Testis (tissue), 2 donors: ENCODE measurements at regions not wholly inside any gene's neighbourhood (a gene's known extent, or its start where the extent isn't known, plus 50 kb on each side); places are given as distances from the start of the nearest gene placed in this dataset.

Source experiments
- POLR2A ChIP-seq: fragments of 450-650 bp; IDR thresholded peaks from one replicate; pipeline ENCODE4 v1.6.1; 2017; ENCODE audit warnings: antibody characterized with exemption, mild to moderate bottlenecking, moderate library complexity
- TF ChIP-seq, protein P1 (sequence below), 3 experiments: fragments of 450-650 bp in 2 of 3; fragments of 200-600 bp in 1 of 3; sonication (generic) in 1 of 3; IDR thresholded peaks; one replicate each; pipeline ENCODE4 v1.5.1; 2016 to 2019; ENCODE audit warnings: antibody characterized with exemption in 3 of 3, mild to moderate bottlenecking in 2 of 3, moderate library complexity in 1 of 3

DNA sequence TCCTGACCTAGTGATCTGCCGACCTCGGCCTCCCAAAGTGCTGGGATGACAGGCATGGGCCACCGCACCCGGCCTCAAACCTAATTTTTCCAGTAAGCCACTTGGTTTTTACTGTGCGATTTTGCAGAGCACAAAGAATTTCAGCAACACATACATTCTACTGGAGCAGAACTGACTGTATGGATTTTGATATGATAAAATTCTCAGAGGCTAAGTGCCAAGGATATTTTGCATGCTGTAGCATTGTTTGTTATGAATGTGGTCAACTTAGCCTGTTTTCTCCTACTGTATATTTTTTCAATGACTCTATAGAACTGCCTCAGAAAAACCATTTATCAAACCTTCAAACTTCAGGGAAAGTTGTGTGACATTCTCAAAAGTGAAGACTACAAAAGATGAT lies 89.2 kb downstream of the FAT3 start:
- no peak for TF ChIP-seq POLR2A
- TF ChIP-seq, protein P1, sequence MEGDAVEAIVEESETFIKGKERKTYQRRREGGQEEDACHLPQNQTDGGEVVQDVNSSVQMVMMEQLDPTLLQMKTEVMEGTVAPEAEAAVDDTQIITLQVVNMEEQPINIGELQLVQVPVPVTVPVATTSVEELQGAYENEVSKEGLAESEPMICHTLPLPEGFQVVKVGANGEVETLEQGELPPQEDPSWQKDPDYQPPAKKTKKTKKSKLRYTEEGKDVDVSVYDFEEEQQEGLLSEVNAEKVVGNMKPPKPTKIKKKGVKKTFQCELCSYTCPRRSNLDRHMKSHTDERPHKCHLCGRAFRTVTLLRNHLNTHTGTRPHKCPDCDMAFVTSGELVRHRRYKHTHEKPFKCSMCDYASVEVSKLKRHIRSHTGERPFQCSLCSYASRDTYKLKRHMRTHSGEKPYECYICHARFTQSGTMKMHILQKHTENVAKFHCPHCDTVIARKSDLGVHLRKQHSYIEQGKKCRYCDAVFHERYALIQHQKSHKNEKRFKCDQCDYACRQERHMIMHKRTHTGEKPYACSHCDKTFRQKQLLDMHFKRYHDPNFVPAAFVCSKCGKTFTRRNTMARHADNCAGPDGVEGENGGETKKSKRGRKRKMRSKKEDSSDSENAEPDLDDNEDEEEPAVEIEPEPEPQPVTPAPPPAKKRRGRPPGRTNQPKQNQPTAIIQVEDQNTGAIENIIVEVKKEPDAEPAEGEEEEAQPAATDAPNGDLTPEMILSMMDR (IDR thresholded peaks at IDR 0.05): no peak
